ENCODE measurements at regions not wholly inside any gene's neighbourhood (a gene's known extent, or its start where the extent isn't known, plus 50 kb on each side); places are given as distances from the start of the nearest gene placed in this dataset.

DNA sequence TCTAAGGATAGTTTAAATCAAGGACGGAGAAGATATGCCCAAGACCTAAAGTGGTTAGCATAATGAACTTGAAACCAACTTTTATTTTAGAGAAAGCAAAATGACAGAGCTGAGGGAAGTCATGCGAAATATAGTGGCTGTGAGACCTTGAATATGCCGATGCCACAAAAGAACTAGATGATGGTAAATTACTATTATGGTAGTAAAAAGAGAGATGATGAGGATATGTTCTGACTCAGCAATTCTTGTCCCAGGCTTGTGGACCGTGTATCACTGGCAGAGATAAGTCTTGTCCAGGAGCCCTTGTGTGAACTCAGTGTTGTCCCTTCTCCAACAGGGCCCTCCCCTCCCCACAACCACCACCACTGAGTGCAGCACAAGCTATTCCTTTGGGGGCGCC lies 1605.6 kb upstream of the TENM3 start:
- DNase-seq = no peak

DNA sequence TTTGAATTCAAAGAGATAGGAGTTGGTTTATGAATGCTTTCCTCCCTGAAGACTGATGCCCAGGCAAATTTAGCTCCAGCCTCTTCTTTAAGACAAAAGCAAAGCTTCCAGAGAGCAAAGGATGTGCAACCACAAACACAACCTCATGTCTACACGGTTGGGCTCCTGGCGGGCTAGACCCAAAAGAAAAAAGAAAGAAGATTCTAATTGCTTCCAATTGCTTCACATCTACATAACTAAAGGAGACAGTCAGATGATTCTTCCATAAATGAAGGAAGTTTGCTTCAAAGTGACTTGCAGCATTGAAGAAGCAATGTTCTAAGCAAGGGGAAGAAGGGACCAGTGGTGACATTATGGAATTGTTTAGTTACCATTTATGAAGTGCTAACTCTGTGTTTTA lies 1603.0 kb upstream of the TENM3 start:
- no peak for DNase-seq

GRCh38 chr4:180641495-180641894 lies 1601.7 kb upstream of the TENM3 start:
- DNase-seq = no peak

DNA sequence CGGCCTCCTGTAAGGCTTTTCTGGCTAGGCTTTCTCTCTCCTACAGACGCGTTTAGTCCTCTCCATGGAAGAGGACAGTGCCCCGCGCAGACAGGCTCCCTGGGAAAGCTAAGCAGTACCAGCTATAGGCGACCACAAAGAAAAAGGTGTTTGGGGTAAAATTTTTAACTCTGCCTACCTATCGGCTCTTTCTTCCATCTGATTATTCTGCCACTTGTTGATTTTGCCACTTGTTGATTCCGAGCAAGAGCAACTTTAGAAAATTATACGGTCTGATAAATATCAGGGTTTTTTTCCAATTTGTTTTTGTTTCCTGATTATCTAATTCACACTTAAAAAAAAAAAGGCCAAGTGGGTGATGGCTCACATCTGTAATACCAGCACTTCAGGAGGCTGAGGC lies 1600.5 kb upstream of the TENM3 start:
- no peak for DNase-seq

DNA sequence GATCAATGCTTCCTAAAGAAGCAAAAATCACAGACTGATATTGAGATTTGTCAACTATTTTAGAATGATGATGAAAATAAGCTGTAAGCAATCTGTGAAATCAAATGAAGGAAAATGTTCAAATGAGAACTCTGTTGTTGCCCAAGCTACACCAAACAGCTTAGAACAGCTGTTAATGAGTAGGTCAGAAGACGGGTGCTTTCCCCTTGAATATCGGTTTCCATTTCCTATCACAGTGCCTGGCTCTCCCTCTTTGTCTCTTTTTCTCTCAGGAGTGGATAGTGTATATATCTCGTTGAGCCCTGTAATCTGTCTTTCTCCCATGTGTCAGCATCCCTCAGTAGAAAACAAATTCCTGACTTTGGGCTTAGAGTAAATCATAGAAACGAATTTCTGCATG lies 1592.9 kb upstream of the TENM3 start:
- DNase-seq = no peak

DNA sequence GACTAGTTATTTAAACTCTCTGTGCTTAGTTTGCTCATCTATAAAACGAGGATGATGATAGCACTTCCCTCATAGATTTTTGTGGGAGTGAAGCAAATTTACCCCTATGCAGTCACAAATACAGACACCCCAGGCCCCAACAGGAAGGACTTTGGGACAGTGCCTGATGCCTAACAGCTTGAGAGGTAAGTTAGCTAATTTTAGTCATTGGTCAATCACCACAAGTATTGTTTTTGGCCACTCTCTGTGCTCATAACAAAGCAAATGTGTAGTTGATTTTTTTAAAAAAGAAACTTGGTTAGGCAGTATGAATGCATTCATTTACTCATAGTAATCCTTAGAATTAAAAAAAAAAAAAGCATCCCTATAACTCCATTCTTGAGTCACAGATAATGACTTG lies 1590.7 kb upstream of the TENM3 start:
- no peak for DNase-seq

GRCh38 chr4:180655886-180656285 lies 1587.3 kb upstream of the TENM3 start:
- DNase-seq = no peak

DNA sequence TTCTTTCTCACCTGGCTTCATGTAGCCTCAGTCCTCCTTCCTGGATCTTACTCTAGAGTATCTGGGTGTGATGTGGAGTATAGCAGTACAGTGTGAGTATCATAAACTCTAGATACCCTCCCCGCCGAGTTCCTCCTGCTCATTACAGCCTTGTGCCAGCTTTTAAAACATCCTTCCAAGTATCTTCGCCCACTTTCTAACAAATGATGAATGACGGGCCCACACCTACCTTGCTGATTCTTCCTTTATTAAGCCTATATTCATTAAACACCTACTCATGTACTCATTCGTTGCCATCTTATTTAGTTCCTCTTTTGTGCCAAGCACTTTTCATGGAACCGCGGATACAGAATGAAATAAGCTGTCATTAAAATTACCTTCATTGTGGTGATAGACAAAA lies 1585.3 kb upstream of the TENM3 start:
- DNase-seq = no peak

DNA sequence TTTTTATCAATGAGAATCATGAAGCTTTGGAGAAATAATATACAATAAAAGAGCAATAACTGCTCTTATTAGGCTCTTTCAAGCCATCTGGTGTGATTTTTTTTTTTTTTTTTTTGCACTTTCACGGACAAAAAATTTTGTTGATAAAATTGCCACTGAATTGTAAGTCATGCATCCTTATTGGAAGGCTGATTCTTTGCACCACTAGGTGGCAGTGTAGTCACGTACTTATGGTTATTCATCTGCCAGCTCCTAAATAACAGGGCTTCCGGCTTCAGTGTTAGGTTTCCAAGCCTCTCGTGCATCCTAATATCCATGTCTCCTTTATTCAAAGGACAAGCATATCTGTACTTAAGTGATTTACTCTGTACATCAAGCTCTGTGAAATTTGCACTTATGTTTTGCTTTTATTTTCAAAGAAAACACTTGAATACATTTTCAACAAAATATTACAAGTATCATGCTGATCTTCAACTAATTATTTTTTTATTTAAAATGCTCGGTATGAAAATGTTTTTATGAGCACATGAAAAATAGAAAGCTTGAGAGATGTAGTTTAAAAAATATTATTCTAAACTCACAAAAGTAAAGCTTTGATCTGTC lies 1578.3 kb upstream of the TENM3 start:
- peak; percentile 70 for DNase-seq

DNA sequence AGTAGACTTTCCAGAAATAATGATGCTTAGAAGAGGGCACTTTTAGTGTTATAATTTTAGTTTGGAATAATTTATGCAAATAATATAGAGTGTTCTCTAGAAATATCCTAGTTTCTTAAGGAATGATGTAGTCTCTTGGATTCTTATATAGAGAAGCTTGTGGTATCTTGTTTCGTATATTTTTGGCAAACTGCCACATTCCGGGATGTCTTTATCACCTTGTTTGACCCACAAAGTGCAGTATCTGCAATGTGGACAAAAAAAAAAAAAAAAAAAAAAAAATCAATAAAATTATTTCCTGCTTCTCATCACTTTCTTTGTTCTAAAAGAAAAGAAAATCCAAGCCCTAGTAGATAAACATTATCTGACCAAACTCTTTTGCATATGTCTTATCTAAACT lies 1577.7 kb upstream of the TENM3 start:
- no peak for DNase-seq

DNA sequence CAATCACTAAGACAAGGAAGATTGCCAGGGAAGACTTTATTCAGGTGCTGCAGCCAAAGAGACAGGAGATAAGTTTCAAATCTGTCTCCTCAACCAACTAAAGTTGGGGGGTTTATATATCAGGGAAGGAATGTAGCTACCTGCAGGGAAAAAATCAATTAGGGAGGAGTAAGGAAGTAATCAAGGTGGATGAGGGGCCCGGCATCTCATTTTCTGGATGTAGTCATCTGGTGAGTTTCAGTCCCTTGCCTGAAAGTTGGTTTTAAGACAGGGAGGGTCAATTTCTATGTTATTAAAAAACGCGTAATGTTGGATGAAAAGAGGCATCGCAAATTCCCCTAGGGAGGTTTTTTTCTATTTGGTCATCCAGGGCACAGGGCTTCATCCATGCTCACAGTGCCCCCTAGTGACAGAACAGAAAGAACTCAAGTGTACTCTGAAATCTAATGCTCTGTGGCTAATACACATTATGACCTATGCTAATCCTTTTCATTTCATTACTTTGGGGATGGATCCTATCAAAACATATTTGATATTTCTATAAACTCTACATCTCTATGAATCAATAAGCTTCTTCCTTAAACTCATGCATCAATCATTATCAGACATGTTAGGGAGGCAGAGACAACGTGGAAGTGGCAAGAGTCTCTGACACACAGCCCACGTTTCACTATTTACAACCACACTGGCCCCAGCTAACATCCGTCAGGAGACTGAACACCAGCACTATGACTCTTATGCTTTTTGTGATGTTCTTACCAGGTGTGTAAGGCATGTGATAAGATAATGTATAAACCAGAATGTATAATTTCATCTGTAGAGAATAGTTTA lies 1577.0 kb upstream of the TENM3 start:
- DNase-seq = peak; percentile 38

GRCh38 chr4:180668732-180669131 lies 1574.5 kb upstream of the TENM3 start:
- DNase-seq = no peak

GRCh38 chr4:180669680-180670079 lies 1573.5 kb upstream of the TENM3 start:
- no peak for DNase-seq

GRCh38 chr4:180674619-180675358 lies 1568.4 kb upstream of the TENM3 start:
- no peak for DNase-seq

- no peak for DNase-seq
These were observed 1567.9 kb upstream of the TENM3 start for GRCh38 chr4:180675359-180675650.

DNA sequence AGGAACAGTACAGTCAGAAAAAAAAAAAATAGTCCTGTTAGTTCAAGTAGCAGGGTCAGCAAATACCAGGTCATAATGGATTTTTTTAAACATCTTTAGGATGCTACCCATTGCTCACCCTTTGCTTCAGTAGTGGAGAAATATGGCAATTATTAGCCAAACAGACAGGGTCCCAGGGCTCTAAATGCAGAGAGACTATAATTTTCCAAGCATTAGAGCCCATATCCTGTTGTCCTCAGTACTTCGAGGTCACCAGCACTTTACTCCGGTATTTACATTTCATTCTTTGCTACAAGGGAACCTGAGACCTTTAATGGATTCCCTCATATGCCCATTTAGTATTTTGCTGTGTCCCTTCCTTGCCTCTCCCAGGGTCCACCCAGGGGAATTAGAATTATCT lies 1562.9 kb upstream of the TENM3 start:
- no peak for DNase-seq

DNA sequence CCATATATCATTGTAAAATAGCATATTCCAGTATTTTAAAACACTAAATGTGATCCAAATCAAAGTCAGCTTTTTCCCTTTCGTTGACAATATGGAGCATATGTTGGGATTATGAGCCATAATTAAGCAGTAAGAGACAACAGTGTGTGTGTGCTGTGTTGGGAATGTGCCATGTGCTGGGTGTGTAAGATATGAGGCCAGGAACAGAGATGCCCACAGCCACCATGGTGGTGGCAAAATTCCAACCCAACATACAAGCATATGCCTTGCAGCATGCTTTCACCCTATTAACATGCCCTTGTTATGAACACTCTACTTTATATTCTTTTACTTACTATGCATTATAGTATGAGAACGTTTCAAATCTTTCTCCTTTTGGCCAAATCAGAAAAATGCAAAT lies 1560.4 kb upstream of the TENM3 start:
- DNase-seq = no peak

GRCh38 chr4:180683186-180683585 lies 1560.0 kb upstream of the TENM3 start:
- DNase-seq = no peak

DNA sequence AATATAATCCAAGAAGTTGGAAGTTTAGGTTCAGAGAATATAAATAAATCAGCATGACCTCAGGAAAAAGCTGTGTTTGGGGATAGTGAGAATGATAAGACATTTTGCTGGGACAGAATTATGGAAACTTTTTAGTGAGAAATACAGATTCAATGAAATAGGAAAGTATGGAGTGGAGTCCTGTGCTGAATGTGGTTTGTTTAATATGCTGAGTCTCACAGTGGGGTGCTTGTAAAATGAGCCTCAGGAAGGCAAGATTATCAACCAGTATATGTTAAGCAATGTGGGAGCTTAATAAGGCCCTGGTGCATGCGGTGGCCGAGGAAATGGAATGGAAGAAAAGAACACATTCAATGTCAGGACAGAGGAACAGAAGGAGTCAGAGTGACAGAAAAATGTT lies 1554.7 kb upstream of the TENM3 start:
- no peak for DNase-seq

DNA sequence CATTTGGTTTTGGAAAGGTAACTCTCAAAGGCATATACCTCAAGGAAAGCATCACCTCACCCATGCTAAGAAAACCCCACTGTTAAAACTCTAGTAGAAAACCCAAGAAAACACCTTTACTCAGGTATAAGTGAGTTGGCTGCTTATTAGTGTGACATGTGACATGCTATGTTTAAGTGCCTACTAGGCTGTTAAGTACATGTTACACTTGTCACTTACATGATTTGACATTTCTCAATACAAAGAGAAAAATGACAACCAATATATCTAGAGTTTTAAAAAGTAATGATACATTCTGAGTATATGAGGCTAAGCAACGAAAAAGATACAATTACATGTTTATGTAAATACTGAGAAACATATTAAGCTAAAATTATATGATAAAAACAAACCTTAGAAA lies 1548.3 kb upstream of the TENM3 start:
- DNase-seq = no peak

- no peak for DNase-seq
These were observed 1547.4 kb upstream of the TENM3 start for GRCh38 chr4:180695851-180696250.

DNA sequence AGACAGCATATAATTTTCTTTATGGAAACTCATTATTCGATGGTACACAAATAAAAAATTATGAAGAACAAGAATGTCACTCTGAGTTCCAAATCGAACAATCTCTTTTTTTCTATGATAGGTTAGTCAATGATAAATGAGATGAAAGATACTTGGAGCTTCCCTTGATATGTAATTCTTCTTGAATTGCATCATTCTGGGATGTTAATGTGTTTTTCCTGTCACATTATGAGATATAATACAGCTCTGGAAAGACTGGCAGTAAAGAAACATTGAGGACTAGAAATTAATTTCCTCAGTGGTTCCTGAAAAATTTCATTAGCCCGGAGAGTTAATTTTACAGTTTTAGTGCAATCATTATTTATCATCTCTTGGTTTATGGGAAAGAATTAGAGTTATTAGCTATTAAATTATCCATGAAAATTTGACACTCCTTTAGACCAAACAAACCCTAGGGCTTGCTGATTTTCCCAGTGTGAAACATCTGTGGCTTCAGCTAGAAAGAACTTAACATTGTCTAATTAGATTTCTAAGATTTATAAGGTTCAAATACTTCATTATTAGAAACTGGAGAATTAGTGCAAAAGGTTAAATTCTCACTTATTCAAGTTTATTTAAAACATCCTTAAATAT lies 1546.6 kb upstream of the TENM3 start:
- DNase-seq = no peak

DNA sequence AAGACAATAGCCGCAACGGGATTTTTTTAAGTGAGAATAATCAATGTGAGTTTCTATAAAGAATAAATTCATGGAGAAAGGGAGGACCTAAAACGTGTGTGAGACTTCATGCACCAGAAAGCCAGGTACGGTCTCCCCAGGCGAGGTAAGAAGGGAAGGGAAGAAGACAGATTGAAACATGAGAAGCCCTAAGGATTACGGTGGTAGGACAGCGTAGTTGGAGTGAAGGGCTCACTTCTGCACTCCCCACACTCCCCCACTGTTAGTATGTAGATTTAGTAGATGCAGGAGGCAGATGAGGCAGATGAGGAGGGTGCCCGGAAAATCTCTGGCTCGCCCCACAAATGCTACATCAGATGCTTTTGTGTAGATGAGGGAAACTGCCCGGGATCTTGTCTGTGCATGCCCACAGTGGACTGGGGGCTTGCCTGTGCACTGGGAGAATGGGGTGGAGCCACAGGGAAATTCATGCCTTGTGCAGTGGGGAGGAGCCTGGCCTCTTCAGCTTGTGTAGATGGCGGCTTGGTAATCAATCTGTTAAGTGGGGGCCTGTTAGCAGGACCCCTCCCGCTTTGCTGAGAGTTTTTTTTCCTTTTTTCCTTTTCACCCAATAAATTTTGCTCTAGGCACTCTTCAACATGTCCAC lies 1544.5 kb upstream of the TENM3 start:
- DNase-seq = no peak
